ENCODE measurements at regions not wholly inside any gene's neighbourhood (a gene's known extent, or its start where the extent isn't known, plus 50 kb on each side); places are given as distances from the start of the nearest gene placed in this dataset.

- 86% methylated on average over 1 of the region's 1 CpG for WGBS
- TF ChIP-seq CTCF (IDR thresholded peaks at IDR 0.05) (no peak), EP300 (IDR thresholded peaks at IDR 0.05) (no peak), POLR2A (IDR thresholded peaks at IDR 0.05) (no peak), POLR2AphosphoS5 (IDR thresholded peaks at IDR 0.05) (no peak)
- no peak overlapping the region for H3K27ac ChIP-seq
- no peaks in the 10 kb centered on the region for H3K4me1 ChIP-seq
- no peaks in the 10 kb centered on the region for H3K36me3 ChIP-seq
- no peak overlapping the region for H3K4me3 ChIP-seq
- no peak for DNase-seq (ENCODE audit: low spot score in 2 of 2)
- H3K9me3 ChIP-seq, result no peaks in the 10 kb centered on the region
- H3K27me3 ChIP-seq, result no peaks in the 10 kb centered on the region
Measured at GRCh38 chr6:144899161-144899560, 614.0 kb downstream of the UTRN start.

- no peak overlapping the region for H3K27ac ChIP-seq
- H3K36me3 ChIP-seq, result no peaks in the 10 kb centered on the region
- H3K27me3 ChIP-seq, result no peaks in the 10 kb centered on the region
- TF ChIP-seq POLR2AphosphoS5 (IDR thresholded peaks at IDR 0.05) (no peak), CTCF (IDR thresholded peaks at IDR 0.05) (no peak), POLR2A (IDR thresholded peaks at IDR 0.05) (no peak), EP300 (IDR thresholded peaks at IDR 0.05) (no peak)
- no peak for DNase-seq (ENCODE audit: low spot score in 2 of 2)
- no peaks in the 10 kb centered on the region for H3K9me3 ChIP-seq
- no peak overlapping the region for H3K4me3 ChIP-seq
- 89% methylated on average over 1 of the region's 1 CpG for WGBS
- no peaks in the 10 kb centered on the region for H3K4me1 ChIP-seq
Measured at GRCh38 chr6:144901412-144901811, 616.3 kb downstream of the UTRN start.

GRCh38 chr6:144908004-144908403 is 622.9 kb downstream of the UTRN start:
- 62% methylated on average over 1 of the region's 1 CpG for WGBS
- H3K27ac ChIP-seq, result no peak overlapping the region
- no peaks in the 10 kb centered on the region for H3K4me1 ChIP-seq
- no peak for DNase-seq (ENCODE audit: low spot score in 2 of 2)
- no peaks in the 10 kb centered on the region for H3K9me3 ChIP-seq
- H3K4me3 ChIP-seq, result no peak overlapping the region
- H3K36me3 ChIP-seq, result no peaks in the 10 kb centered on the region
- no peaks in the 10 kb centered on the region for H3K27me3 ChIP-seq
- no peak for TF ChIP-seq CTCF (IDR thresholded peaks at IDR 0.05)
- TF ChIP-seq POLR2A (IDR thresholded peaks at IDR 0.05), result no peak
- no peak for TF ChIP-seq EP300 (IDR thresholded peaks at IDR 0.05)
- TF ChIP-seq POLR2AphosphoS5 (IDR thresholded peaks at IDR 0.05), result no peak

- H3K9me3 ChIP-seq, result no peaks in the 10 kb centered on the region
- 79% methylated on average over 3 of the region's 3 CpGs for WGBS
- no peak for DNase-seq (ENCODE audit: low spot score in 2 of 2)
Measured at GRCh38 chr6:144909753-144910285, 624.7 kb downstream of the UTRN start.

GRCh38 chr6:144911322-144911721 is 626.2 kb downstream of the UTRN start:
- Histone ChIP-seq H3K4me1 (no peaks in the 10 kb centered on the region), H3K27me3 (no peaks in the 10 kb centered on the region), H3K4me3 (no peak overlapping the region), H3K9me3 (no peaks in the 10 kb centered on the region), H3K27ac (no peak overlapping the region), H3K36me3 (no peaks in the 10 kb centered on the region)
- TF ChIP-seq EP300 (IDR thresholded peaks at IDR 0.05) (no peak), CTCF (IDR thresholded peaks at IDR 0.05) (no peak), POLR2AphosphoS5 (IDR thresholded peaks at IDR 0.05) (no peak), POLR2A (IDR thresholded peaks at IDR 0.05) (no peak)
- 89% methylated on average over 2 of the region's 2 CpGs for WGBS
- DNase-seq (ENCODE audit: low spot score in 2 of 2), result no peak

More at GRCh38 chr6:144909753-144910285, 624.7 kb downstream of the UTRN start:
- no peak overlapping the region for H3K27ac ChIP-seq
- no peaks in the 10 kb centered on the region for H3K4me1 ChIP-seq
- no peaks in the 10 kb centered on the region for H3K27me3 ChIP-seq
- TF ChIP-seq EP300 (IDR thresholded peaks at IDR 0.05) (no peak), POLR2AphosphoS5 (IDR thresholded peaks at IDR 0.05) (no peak), CTCF (IDR thresholded peaks at IDR 0.05) (no peak), POLR2A (IDR thresholded peaks at IDR 0.05) (no peak)
- no peaks in the 10 kb centered on the region for H3K36me3 ChIP-seq
- no peak overlapping the region for H3K4me3 ChIP-seq

Measured in suprapubic skin (tissue), 4 donors.